HuH-7 (cell line): ENCODE measurements at regions not wholly inside any gene's neighbourhood (a gene's known extent, or its start where the extent isn't known, plus 50 kb on each side); places are given as distances from the start of the nearest gene placed in this dataset.
"Not testable (repeated sequence)": the region's sequence is repeated elsewhere in the genome, so short reads cannot be mapped to it uniquely, and the experiment has no call there.

Experiments
- DNase-seq: peaks from one replicate; pipeline ENCODE4 v3.0.0; 2011; ENCODE audit warnings: low spot score

GRCh38 chr11:100409267-100409666 lies 277.8 kb upstream of the ARHGAP42 start:
- DNase-seq: not testable (repeated sequence)

GRCh38 chr11:100419518-100419917 lies 267.6 kb upstream of the ARHGAP42 start:
- DNase-seq: no peak

- DNase-seq: no peak
Observed at GRCh38 chr11:100434821-100435641, 252.1 kb upstream of the ARHGAP42 start.

GRCh38 chr11:100438376-100438775 lies 248.7 kb upstream of the ARHGAP42 start:
- DNase-seq: no peak

- no peak for DNase-seq
Observed at GRCh38 chr11:100441086-100441485, 246.0 kb upstream of the ARHGAP42 start.

GRCh38 chr11:100442017-100442416 lies 245.1 kb upstream of the ARHGAP42 start:
- DNase-seq: no peak

GRCh38 chr11:100445231-100445735 lies 241.8 kb upstream of the ARHGAP42 start:
- no peak for DNase-seq

- not testable (repeated sequence) for DNase-seq
Observed at GRCh38 chr11:100451801-100452460, 235.2 kb upstream of the ARHGAP42 start.

GRCh38 chr11:100459811-100460210 lies 227.3 kb upstream of the ARHGAP42 start:
- no peak for DNase-seq

- no peak for DNase-seq
Observed at GRCh38 chr11:100460426-100460825, 226.7 kb upstream of the ARHGAP42 start.

- no peak for DNase-seq
Observed at GRCh38 chr11:100467821-100468508, 219.1 kb upstream of the ARHGAP42 start.

GRCh38 chr11:100469835-100470234 lies 217.3 kb upstream of the ARHGAP42 start:
- DNase-seq: no peak

- no peak for DNase-seq
Observed at GRCh38 chr11:100472727-100473389, 214.2 kb upstream of the ARHGAP42 start.

- no peak for DNase-seq
Observed at GRCh38 chr11:100473390-100473740, 213.7 kb upstream of the ARHGAP42 start.

GRCh38 chr11:100484948-100485347 lies 202.1 kb upstream of the ARHGAP42 start:
- no peak for DNase-seq

- DNase-seq: no peak
Observed at GRCh38 chr11:100498780-100499179, 188.3 kb upstream of the ARHGAP42 start.

GRCh38 chr11:100501450-100501849 lies 185.6 kb upstream of the ARHGAP42 start:
- DNase-seq: no peak

GRCh38 chr11:100512475-100512874 lies 174.6 kb upstream of the ARHGAP42 start:
- no peak for DNase-seq

GRCh38 chr11:100515087-100515486 lies 172.0 kb upstream of the ARHGAP42 start:
- no peak for DNase-seq

GRCh38 chr11:100525197-100525596 lies 161.9 kb upstream of the ARHGAP42 start:
- no peak for DNase-seq

- DNase-seq: no peak
Observed at GRCh38 chr11:100525635-100526034, 161.5 kb upstream of the ARHGAP42 start.

- no peak for DNase-seq
Observed at GRCh38 chr11:100528872-100529416, 158.1 kb upstream of the ARHGAP42 start.
